NCI-H2029 treated with DMSO at 0.1 percent for 48 hours (cell line): ENCODE measurements at regions not wholly inside any gene's neighbourhood (a gene's known extent, or its start where the extent isn't known, plus 50 kb on each side); places are given as distances from the start of the nearest gene placed in this dataset.

Experiments
- DNase-seq: peaks from one replicate; lab custom pipeline; 2025; lab: John Stamatoyannopoulos, UW

DNA sequence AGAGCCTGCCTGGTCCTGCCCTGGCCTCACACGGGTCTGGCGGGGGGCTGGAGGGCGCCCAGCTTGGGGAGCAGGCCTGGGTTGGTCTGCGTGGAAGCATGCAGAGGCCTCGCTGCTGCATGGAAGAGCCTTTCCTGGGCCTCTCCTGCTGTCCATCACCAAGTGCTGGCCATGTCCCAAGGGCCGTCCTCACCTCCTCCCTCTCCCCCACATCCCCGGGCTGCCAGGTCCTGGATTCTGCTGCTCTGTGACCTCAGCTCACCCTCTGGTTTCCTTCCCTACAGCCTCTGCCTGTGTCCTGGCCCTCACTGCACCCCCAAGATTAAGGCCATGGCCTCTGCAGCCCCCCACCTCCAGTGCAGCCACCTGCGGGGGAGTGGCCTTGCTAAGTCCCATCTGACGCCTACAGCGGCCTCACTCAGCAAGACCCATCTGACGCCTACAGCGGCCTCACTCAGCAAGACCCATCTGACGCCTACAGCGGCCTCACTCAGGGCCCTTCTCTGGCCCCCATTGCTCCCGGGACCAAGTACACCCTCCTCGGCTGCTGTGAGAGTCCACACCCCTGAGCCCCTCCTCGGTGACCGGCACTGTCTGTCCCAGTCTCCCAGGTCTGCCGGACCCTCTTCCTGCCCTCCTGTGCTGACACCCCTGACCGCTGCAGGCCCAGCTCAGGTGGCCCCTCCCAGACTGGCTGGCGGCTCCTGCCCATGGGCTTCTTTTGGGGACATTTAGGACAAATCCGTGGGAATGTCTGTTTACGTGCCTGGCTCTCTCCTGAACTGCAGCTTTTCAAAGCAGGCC is 119.5 kb upstream of the B3GAT1 start:
- DNase-seq, result no peak

DNA sequence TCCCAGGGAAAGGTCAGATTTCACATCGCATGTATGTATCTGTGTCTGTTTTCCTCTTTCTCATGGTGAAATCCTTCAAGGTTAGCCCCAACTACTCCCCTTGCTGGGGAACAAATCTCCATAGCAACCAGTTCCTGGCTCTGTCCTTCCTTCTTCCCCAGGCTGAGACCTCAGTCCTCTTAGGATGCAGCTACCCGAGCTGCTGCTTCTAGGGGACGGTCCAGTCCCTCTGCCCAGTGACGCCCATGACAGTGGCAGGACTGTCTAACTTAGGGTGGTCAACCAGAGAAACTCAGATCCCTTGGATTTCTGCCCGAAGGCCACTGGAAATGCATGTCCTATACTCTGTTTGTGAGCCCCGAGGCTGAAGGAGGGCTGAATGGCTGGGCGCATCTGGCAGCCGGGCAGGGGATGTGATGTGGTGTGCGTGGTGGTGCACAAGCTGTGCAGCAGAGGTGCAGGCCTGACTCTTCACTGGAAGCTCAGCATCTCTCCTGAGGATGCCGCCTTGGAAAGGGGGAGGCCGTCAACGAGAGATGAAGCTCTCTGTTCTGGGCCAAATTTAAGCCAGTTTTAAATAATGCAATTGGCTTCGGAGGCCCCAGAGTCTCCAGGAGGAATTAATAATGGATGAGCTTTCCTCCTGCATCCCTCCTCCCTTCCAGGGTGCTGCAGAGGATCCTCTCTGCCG is 118.7 kb upstream of the B3GAT1 start:
- no peak for DNase-seq

GRCh38 chr11:134529212-134530096 is 117.4 kb upstream of the B3GAT1 start:
- DNase-seq, result no peak

DNA sequence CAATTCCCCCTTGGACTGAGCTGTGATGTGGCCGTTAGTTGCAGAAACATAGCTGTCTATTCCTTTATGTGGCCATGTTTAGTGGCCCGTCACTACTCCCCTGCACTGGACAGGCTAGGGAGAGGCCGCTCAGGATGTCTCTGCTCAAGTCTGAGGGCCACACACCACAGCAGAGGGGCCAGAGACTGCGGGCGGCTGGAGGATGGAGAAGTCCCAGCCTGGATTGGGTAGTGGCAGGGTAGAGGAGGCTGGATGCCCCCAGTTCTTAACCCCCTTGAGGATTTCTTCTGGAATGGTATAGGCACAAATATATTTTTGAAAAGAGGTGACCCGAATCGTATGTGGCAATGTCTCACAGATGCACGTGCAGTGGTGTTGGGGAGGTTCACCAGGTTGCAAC is 116.4 kb upstream of the B3GAT1 start:
- no peak for DNase-seq

DNA sequence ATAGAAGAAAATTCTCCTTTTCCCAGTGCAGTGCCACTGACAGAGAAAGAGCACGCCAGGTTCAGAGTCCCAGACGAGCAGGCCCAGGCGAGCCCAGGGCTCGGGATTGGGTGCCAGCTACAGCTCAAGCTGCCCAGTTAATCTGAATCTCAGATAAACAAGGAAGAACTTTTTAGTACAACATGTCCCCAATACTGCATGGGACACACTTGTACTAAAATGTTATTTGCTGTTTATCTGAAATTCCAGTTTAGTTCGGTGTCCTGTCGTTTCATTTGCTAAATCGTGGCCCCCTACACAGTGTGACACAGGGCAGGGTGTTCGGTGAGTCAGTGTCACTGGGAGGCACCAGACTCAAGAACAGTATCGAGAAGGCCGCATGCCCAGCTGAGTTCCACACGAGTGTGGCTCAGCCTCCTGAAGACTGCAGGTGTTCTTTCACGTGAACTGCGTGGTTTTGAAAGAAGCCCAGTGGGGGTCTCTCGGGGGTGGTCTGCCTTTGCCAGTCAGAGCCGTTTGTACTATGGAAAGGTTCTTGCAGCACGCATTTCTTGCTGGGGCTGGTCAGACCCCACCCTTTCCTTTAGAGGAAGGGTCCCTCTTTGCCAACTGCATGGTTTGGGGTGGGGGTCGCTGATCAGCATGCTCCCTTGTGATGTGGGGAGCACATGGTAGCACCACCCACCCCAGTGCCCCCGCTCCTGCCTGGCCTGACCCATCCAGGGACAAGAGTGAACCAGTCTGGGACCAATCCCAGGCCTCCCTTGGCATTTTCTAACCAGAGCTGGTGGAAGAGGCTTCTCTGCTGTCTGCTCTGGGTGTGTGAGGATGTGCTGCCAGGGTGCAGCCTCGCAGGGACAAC is 115.6 kb upstream of the B3GAT1 start:
- no peak for DNase-seq

DNA sequence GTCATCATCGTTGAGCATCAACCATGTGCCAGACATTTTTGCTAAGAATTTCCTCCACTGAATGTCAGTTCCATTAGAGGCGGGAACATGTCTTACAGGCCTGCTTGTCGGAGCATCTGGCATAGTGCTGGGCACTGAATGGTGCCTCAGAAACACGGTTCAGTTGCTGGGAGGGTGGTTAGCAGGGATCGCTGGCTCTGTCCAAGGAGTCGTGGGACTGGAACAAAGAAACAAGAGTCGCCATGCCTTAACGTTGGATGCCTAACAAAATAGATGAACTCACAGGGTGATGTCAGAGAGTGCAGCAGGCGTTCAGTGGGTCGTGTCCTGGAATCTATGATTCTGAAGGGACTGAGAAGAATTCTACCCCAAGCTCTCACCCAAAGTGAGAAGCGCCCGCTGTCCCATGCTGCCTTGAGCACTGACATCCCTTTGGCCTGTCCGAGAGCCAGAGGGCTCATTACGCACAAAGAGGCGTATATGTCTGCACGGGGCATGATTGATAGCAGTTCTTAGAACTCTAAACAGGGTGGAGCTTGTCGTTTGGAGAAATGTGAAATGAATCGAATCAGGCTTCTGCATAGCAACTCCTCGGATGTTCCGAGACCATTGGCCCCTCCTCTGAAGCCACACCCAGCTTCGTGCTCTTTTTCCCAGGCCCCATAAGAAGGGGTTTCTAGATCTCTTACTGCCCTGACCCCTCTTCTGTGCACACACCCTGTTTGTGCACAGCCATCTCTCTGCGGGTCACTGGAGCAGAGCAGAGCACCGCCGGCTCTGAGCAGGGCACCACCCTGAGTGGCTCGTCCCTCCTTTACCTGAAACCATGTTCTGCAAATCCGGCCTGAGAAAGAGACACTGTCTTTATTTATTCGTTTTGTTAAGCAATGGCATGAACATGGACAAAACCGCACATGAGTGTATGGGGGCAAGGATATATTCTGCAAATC is 113.1 kb upstream of the B3GAT1 start:
- DNase-seq, result no peak

DNA sequence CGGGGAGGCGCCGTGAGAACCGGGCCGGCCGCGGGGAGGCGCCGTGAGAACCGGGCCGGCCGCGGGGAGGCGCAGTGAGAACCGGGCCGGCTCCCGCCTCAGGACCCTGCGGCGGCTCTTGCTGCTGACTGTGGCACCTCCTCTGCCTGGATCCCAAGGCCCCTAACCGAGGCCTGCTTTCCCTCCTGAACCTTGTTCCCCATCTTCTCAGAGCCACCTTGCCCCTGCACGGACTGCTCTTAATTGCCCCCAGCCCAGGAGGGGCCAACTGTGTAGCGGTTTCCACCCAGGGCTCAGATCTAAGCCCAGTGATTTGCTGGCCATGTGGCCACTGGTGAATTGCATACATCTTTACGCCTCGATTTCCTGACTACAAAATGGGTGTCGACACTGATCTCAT is 112.2 kb upstream of the B3GAT1 start:
- DNase-seq, result no peak

DNA sequence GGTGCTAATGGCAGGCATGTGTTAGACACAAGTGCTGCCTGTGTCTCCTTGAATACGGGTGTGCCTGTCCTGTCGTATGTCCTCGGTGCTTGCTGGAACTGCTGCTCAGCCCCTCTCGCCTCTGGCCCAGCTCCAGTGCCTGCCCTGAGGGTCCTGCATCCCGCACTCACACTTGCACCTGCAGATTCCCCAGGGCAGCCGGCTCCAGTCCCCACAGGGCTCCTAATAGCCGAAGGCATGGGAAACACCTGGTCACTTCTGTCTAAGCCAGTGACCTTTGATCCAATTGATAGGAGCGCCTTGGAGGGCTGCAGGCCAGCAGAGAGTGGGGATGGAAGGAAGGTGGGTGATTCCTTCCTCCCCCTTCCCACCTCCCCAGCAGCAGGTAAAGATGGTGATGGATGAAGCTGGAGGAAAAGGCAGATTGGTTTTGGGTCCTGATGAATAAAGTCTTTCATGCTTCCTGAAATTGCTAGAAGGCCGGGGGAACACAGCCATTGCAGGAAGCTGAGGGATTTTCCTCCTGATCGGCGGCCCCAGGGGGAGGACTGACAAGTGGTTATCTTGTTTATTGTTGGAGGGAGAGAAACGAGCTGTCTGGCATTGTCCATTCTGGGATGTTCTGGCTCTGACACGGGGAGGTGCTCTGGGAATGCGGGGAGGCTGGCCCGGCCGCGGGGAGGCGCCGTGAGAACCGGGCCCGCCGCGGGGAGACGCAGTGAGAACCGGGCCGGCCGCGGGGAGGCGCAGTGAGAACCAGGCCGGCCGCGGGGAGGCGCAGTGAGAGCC is 110.9 kb upstream of the B3GAT1 start:
- DNase-seq, result no peak

- DNase-seq, result no peak
Observed at GRCh38 chr11:134521452-134522289, 109.6 kb upstream of the B3GAT1 start.

DNA sequence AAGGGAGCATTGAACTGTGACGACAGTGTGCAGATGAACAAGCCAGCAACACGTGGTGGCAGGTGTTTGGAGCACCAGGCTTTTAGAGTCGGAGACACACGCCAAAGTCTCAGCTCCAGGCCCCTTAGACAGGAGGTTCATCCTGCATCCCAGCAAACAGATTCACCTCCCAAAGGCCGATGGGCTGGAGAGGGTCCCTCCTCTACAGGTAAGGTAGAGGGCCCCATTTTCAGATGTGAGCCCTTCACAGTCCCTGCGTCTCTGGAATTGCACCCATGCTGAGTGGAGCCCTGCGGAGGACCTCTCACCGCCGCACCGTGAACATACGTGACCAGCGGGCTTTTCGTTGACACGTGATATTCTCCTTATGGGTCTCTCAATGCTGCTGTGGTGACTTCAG is 109.0 kb upstream of the B3GAT1 start:
- DNase-seq, result no peak

- no peak for DNase-seq
Observed at GRCh38 chr11:134519788-134520187, 107.7 kb upstream of the B3GAT1 start.

DNA sequence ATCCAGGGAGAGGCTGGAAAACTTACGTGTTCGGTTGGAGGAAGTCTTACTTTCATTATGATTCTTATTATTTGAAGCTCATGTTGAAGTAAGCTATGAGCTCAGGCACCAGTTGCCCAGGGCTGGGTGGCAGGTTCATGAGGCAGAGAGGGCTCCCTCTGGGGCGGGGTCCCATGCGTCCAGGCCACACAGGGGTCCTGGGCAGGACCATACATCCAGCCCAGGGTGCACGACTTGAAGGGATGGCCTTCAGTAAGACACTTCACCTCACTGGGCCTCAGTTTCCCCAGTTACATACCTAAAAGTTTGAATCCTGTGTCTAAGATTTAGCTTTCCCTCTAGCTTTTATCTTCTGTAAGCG is 107.3 kb upstream of the B3GAT1 start:
- DNase-seq, result no peak

GRCh38 chr11:134518616-134519389 is 106.8 kb upstream of the B3GAT1 start:
- DNase-seq, result no peak

GRCh38 chr11:134517621-134518293 is 105.7 kb upstream of the B3GAT1 start:
- no peak for DNase-seq

DNA sequence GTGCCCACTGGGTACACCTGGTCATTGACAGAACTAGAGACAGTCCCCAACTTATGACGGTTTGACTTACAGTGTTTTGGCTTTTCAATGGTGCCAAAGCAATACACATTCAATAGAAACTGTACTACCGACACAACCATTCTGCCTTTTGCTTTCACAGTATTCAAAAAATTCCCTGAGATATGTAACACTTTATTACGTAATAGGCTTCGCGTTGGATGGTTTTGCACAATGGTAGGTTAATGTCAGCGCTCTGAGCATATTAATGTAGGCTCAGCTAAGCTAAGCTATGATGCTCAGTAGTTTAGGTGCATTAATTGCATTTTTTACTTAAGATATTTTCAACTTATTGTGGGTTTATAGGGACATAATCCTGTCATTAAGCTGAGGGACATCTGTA is 105.1 kb upstream of the B3GAT1 start:
- DNase-seq, result no peak

DNA sequence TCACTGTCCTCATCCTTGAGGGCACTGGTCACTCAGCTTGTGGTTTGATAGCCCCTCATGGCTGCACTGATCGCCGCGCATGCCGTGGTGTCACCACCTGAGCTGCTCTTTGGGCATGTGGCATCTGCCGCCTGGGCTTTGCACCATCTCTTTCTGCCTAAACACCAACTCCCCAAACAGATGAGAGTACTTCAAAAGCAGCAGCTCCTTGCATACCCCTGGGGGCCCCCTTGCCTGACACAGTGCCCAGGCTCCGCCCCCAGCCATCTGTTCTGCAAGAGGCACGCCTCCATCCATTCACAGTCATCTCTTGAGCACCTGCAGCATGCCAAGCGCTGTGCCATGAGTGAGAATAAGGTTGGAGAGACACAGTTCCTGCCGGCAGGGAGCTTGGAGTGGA is 104.5 kb upstream of the B3GAT1 start:
- DNase-seq, result no peak
